Fibroblast of skin of back (primary cell): ENCODE measurements at regions not wholly inside any gene's neighbourhood (a gene's known extent, or its start where the extent isn't known, plus 50 kb on each side); places are given as distances from the start of the nearest gene placed in this dataset.

ENCODE experiments used
- DNase-seq: peaks from one replicate; pipeline ENCODE4 v3.0.0-alpha.2; 2013

DNA sequence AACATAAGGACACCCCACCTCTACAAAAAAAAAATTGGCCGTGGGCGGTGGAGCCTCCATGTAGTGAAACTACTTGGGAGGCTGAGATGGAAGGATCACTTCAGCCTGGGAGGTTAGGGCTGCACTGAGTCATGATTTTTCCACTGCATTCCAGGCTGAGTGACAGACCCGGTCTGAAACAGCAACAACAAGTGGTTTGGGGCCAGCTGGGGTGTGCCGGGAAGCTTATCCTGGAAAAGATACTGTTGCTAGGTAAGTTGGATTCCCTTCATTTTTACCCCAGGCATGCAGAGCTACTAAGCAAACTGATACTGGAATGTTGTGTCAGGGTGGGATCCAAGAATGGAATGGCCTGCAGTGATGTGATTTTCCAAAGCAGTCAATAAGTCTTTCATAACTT lies 57.0 kb downstream of the XAGE2 start:
- peak; percentile 70 for DNase-seq

GRCh38 chrX:52426810-52427209 lies 58.0 kb downstream of the XAGE2 start:
- DNase-seq = no peak

DNA sequence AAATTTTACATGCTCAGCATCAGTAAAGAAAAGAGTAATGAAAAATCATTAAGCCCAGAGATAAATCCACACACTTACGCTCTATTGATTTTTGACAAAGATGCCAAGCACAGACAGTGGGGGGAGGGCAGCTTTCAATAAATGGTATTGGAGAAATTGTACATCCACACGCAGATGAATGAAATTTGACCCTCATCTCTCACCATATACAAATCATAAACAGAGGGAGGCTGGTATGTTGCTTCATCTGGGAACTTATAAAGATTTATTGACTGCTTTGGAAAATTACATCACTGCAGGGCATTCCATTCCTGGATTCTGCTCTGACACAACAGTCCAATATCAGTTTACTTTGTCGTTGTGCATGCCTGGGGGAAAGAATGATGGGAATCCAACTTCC lies 58.4 kb upstream of the XAGE1A start:
- DNase-seq = no peak
